Fibroblast of pulmonary artery (primary cell): ENCODE measurements at regions not wholly inside any gene's neighbourhood (a gene's known extent, or its start where the extent isn't known, plus 50 kb on each side); places are given as distances from the start of the nearest gene placed in this dataset.

Source experiments
- DNase-seq: peaks from one replicate; pipeline ENCODE4 v3.0.0-alpha.2; 2010; ENCODE audit warnings: low read depth
- H3K4me3 ChIP-seq: replicated peaks from 2 replicates; pipeline ENCODE4 v1.5.1; 2011; ENCODE audit warnings: low read depth, mild to moderate bottlenecking, control low read depth, low read length, moderate library complexity
- CTCF ChIP-seq: IDR thresholded peaks from 2 replicates; pipeline ENCODE4 v1.5.1; 2011; ENCODE audit warnings: mild to moderate bottlenecking, control low read depth, low read length, inconsistent platforms; ENCODE audit errors: missing control alignments

- no peak for DNase-seq
- no peak for TF ChIP-seq CTCF
- no peak overlapping the region for H3K4me3 ChIP-seq
These were observed 371.7 kb downstream of the RBM26 start for GRCh38 chr13:79034341-79034740.

- TF ChIP-seq CTCF, result no peak
- no peak overlapping the region for H3K4me3 ChIP-seq
- DNase-seq, result no peak
These were observed 371.6 kb upstream of the OBI1 start for GRCh38 chr13:79030513-79030912.

GRCh38 chr13:79018166-79018565 is 359.2 kb upstream of the OBI1 start:
- DNase-seq, result no peak
- no peak for TF ChIP-seq CTCF
- no peak overlapping the region for H3K4me3 ChIP-seq

GRCh38 chr13:79011179-79011578 is 352.2 kb upstream of the OBI1 start:
- no peak for DNase-seq
- no peak for TF ChIP-seq CTCF
- no peak overlapping the region for H3K4me3 ChIP-seq

GRCh38 chr13:79003989-79004898 is 345.3 kb upstream of the OBI1 start:
- no peak overlapping the region for H3K4me3 ChIP-seq
- DNase-seq, result no peak
- no peak for TF ChIP-seq CTCF

- H3K4me3 ChIP-seq, result no peak overlapping the region
- DNase-seq, result no peak
- no peak for TF ChIP-seq CTCF
These were observed 340.5 kb upstream of the OBI1 start for GRCh38 chr13:78999494-78999893.
